ENCODE measurements at regions not wholly inside any gene's neighbourhood (a gene's known extent, or its start where the extent isn't known, plus 50 kb on each side); places are given as distances from the start of the nearest gene placed in this dataset.

- no peaks in the 10 kb centered on the region for H3K79me2 ChIP-seq (ENCODE audit: low read length)
- H3K27ac ChIP-seq (ENCODE audit: low read length) = no peak overlapping the region
- H3K9me2 ChIP-seq (replicated peaks; ENCODE audit: low read length) = no peaks in the 10 kb centered on the region
- TF ChIP-seq EZH2 (IDR thresholded peaks at IDR 0.05; ENCODE audit: low read length, unreplicated experiment) (no peak), EZH2phosphoT487 (IDR thresholded peaks at IDR 0.05; ENCODE audit: borderline replicate concordance, low read length) (no peak)
- TF ChIP-seq, protein P1, sequence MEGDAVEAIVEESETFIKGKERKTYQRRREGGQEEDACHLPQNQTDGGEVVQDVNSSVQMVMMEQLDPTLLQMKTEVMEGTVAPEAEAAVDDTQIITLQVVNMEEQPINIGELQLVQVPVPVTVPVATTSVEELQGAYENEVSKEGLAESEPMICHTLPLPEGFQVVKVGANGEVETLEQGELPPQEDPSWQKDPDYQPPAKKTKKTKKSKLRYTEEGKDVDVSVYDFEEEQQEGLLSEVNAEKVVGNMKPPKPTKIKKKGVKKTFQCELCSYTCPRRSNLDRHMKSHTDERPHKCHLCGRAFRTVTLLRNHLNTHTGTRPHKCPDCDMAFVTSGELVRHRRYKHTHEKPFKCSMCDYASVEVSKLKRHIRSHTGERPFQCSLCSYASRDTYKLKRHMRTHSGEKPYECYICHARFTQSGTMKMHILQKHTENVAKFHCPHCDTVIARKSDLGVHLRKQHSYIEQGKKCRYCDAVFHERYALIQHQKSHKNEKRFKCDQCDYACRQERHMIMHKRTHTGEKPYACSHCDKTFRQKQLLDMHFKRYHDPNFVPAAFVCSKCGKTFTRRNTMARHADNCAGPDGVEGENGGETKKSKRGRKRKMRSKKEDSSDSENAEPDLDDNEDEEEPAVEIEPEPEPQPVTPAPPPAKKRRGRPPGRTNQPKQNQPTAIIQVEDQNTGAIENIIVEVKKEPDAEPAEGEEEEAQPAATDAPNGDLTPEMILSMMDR (conservative IDR thresholded peaks at IDR 0.05; ENCODE audit: low read depth, low read length) = no peak
- BruUV-seq (replicated peaks) = no TSS peak
- ChIA-PET POLR2A (ENCODE audit: unreplicated experiment) (no interaction called here), CTCF (no interaction called here)
- no peak overlapping the region for H3K9ac ChIP-seq (ENCODE audit: low read length)
- H3K4me2 ChIP-seq (ENCODE audit: low read length) = no peak overlapping the region
- no peaks in the 10 kb centered on the region for H3F3A ChIP-seq (ENCODE audit: low read length, unreplicated experiment)
- no peaks in the 10 kb centered on the region for H3K27me3 ChIP-seq (ENCODE audit: low read length)
- H4K20me1 ChIP-seq (ENCODE audit: low read length) = no peaks in the 10 kb centered on the region
- intact Hi-C loops (cut with micrococcal nuclease) = no loop called here
- no peaks in the 10 kb centered on the region for H3K9me3 ChIP-seq (ENCODE audit: low read length)
- no peaks in the 10 kb centered on the region for H3K4me1 ChIP-seq (ENCODE audit: insufficient read depth, low read length)
- ATAC-seq (no peak), DNase-seq (no peak)
- no peak overlapping the region for H2AFZ ChIP-seq (ENCODE audit: low read length)
- no peaks in the 10 kb centered on the region for H3K36me3 ChIP-seq (ENCODE audit: low read depth, low read length)
- H3K4me3 ChIP-seq (ENCODE audit: low read length) = no peak overlapping the region
These were observed 421.6 kb upstream of the EYS start for GRCh38 chr6:66128656-66129055.

GRCh38 chr6:66128243-66128642 is 421.2 kb upstream of the EYS start:
- no peaks in the 10 kb centered on the region for H3K9me2 ChIP-seq (replicated peaks; ENCODE audit: low read length)
- POLR2A ChIA-PET (ENCODE audit: unreplicated experiment) = no interaction called here
- TF ChIP-seq EZH2phosphoT487 (IDR thresholded peaks at IDR 0.05; ENCODE audit: borderline replicate concordance, low read length) (no peak), EZH2 (IDR thresholded peaks at IDR 0.05; ENCODE audit: low read length, unreplicated experiment) (no peak)
- TF ChIP-seq, protein P1 (conservative IDR thresholded peaks at IDR 0.05; ENCODE audit: low read depth, low read length) = no peak
- ATAC-seq (no peak), DNase-seq (no peak)
- H3K9ac ChIP-seq (ENCODE audit: low read length) = no peak overlapping the region
- H3K27me3 ChIP-seq (ENCODE audit: low read length) = no peaks in the 10 kb centered on the region
- H3K4me2 ChIP-seq (ENCODE audit: low read length) = no peak overlapping the region
- H3F3A ChIP-seq (ENCODE audit: low read length, unreplicated experiment) = no peaks in the 10 kb centered on the region
- no peak overlapping the region for H3K4me3 ChIP-seq (ENCODE audit: low read length)
- intact Hi-C loops (cut with micrococcal nuclease) = no loop called here
- CTCF ChIA-PET = no interaction called here
- no peak overlapping the region for H3K27ac ChIP-seq (ENCODE audit: low read length)
- BruUV-seq (replicated peaks) = no TSS peak
- H2AFZ ChIP-seq (ENCODE audit: low read length) = no peak overlapping the region
- no peaks in the 10 kb centered on the region for H3K4me1 ChIP-seq (ENCODE audit: insufficient read depth, low read length)
- H3K36me3 ChIP-seq (ENCODE audit: low read depth, low read length) = no peaks in the 10 kb centered on the region
- H3K79me2 ChIP-seq (ENCODE audit: low read length) = no peaks in the 10 kb centered on the region
- H4K20me1 ChIP-seq (ENCODE audit: low read length) = no peaks in the 10 kb centered on the region
- H3K9me3 ChIP-seq (ENCODE audit: low read length) = no peaks in the 10 kb centered on the region

DNA sequence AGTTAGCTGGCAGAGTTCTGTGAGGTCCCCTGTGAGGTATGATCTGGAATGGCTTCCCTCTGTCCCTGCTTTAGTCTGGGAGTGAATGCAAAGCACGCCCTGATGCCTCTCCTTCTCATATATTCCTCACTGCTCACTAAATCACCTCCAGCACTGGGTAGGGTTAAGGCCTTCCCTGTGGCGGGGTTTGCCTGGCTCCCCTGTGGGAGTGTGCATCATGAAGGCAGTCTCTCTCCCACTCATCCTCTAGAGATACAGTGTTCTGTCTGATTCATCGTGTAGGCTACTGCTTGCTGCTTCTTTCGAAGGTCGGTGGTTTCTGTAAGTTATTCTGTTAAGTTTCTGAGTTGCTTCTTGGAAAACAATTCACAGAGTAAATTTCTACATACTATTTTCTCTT is 420.0 kb upstream of the EYS start:
- no peaks in the 10 kb centered on the region for H3K79me2 ChIP-seq (ENCODE audit: low read length)
- H3K4me1 ChIP-seq (ENCODE audit: insufficient read depth, low read length) = no peaks in the 10 kb centered on the region
- POLR2A ChIA-PET (ENCODE audit: unreplicated experiment) = no interaction called here
- TF ChIP-seq, protein P1 (conservative IDR thresholded peaks at IDR 0.05; ENCODE audit: low read depth, low read length) = no peak
- TF ChIP-seq EZH2 (IDR thresholded peaks at IDR 0.05; ENCODE audit: low read length, unreplicated experiment) (no peak), EZH2phosphoT487 (IDR thresholded peaks at IDR 0.05; ENCODE audit: borderline replicate concordance, low read length) (no peak)
- H3K9ac ChIP-seq (ENCODE audit: low read length) = no peak overlapping the region
- no peaks in the 10 kb centered on the region for H3K9me3 ChIP-seq (ENCODE audit: low read length)
- CTCF ChIA-PET = no interaction called here
- H3K27ac ChIP-seq (ENCODE audit: low read length) = no peak overlapping the region
- H3K4me2 ChIP-seq (ENCODE audit: low read length) = no peak overlapping the region
- no peaks in the 10 kb centered on the region for H3F3A ChIP-seq (ENCODE audit: low read length, unreplicated experiment)
- no peak overlapping the region for H3K4me3 ChIP-seq (ENCODE audit: low read length)
- H3K9me2 ChIP-seq (replicated peaks; ENCODE audit: low read length) = no peaks in the 10 kb centered on the region
- DNase-seq = no peak
- H4K20me1 ChIP-seq (ENCODE audit: low read length) = no peaks in the 10 kb centered on the region
- BruUV-seq (replicated peaks) = no TSS peak
- ATAC-seq = no peak
- no peaks in the 10 kb centered on the region for H3K27me3 ChIP-seq (ENCODE audit: low read length)
- H3K36me3 ChIP-seq (ENCODE audit: low read depth, low read length) = no peaks in the 10 kb centered on the region
- intact Hi-C loops (cut with micrococcal nuclease) = no loop called here
- H2AFZ ChIP-seq (ENCODE audit: low read length) = no peak overlapping the region
